Type B pancreatic cell (in vitro differentiated cells): ENCODE measurements at regions not wholly inside any gene's neighbourhood (a gene's known extent, or its start where the extent isn't known, plus 50 kb on each side); places are given as distances from the start of the nearest gene placed in this dataset.

Experiments
- DNase-seq: peaks from one replicate; pipeline ENCODE4 v3.0.0; 2021; ENCODE audit warnings: mixed read lengths; ENCODE audit not compliant: unreplicated experiment; ENCODE audit errors: extremely low spot score
- H3K27ac Mint-ChIP-seq: 2 replicates; pipeline ENCODE4 v1.8.0; 2021; ENCODE audit warnings: mild to moderate bottlenecking, mixed read lengths
- H3K27me3 Mint-ChIP-seq: 2 replicates; pipeline ENCODE4 v1.8.0; 2021; ENCODE audit warnings: mixed read lengths
- H3K36me3 Mint-ChIP-seq: 2 replicates; pipeline ENCODE4 v1.8.0; 2021; ENCODE audit warnings: mixed read lengths
- H3K4me1 Mint-ChIP-seq: one replicate; pipeline ENCODE4 v1.8.0; 2021; ENCODE audit warnings: mixed read lengths; ENCODE audit not compliant: unreplicated experiment
- H3K4me3 Mint-ChIP-seq: 2 replicates; pipeline ENCODE4 v1.8.0; 2021; ENCODE audit warnings: mild to moderate bottlenecking, mixed read lengths
- H3K9me3 Mint-ChIP-seq: 2 replicates; pipeline ENCODE4 v1.8.0; 2021; ENCODE audit warnings: mixed read lengths
- TF ChIP-seq, protein P1 (sequence below): fragments of 200-600 bp; sonication (generic); conservative IDR thresholded peaks from 2 replicates; pipeline ENCODE4 v1.5.0; 2021; ENCODE audit warnings: antibody characterized with exemption, mild to moderate bottlenecking

DNA sequence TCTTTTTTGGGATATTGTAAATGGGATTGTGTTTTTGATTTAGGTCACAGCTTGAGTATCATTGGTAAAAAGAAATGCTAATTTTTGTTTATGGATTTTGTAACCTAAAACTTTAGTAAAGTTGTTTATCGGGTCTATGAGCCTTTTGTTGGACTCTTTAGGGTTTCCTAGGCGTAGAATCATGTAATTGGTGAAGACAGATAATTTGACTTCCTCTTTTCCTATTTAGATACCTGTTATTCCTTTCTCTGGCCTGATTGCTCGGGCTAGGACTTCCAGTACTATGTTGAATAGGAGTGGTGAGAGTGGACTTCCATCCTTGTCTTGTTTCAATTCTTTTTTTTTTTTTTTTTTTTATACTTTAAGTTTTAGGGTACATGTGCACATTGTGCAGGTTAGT lies 149.0 kb downstream of the QPCT start:
- DNase-seq: no peak
- no peaks in the 10 kb centered on the region for H3K4me1 Mint-ChIP-seq
- no peak overlapping the region for H3K4me3 Mint-ChIP-seq
- H3K27ac Mint-ChIP-seq: no peak overlapping the region
- H3K36me3 Mint-ChIP-seq: no peaks in the 10 kb centered on the region
- H3K27me3 Mint-ChIP-seq: no peaks in the 10 kb centered on the region
- peaks cover 4% of the 10 kb centered on the region for H3K9me3 Mint-ChIP-seq
- TF ChIP-seq, protein P1, sequence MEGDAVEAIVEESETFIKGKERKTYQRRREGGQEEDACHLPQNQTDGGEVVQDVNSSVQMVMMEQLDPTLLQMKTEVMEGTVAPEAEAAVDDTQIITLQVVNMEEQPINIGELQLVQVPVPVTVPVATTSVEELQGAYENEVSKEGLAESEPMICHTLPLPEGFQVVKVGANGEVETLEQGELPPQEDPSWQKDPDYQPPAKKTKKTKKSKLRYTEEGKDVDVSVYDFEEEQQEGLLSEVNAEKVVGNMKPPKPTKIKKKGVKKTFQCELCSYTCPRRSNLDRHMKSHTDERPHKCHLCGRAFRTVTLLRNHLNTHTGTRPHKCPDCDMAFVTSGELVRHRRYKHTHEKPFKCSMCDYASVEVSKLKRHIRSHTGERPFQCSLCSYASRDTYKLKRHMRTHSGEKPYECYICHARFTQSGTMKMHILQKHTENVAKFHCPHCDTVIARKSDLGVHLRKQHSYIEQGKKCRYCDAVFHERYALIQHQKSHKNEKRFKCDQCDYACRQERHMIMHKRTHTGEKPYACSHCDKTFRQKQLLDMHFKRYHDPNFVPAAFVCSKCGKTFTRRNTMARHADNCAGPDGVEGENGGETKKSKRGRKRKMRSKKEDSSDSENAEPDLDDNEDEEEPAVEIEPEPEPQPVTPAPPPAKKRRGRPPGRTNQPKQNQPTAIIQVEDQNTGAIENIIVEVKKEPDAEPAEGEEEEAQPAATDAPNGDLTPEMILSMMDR: no peak

DNA sequence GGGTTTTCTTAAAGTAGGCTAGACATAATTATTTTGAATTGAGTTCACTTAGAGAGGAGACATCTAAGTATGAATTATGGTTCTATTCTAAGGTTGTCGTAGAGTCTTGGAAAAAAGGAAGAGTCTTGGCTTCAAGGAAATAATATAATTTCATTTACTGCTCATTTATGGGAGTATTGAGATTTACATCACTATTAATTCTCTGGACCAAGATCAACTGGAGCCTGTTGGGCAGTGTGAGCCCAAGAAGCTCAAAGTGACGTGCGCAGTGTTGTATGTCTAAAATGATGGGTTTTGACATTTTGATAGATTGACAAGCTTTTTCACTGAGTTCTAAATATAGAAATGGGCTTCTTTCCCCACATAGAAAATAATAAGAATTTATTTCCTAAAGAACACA lies 154.7 kb downstream of the QPCT start:
- Mint-ChIP-seq H3K4me3 (no peak overlapping the region), H3K9me3 (peaks cover 4% of the 10 kb centered on the region), H3K27me3 (no peaks in the 10 kb centered on the region), H3K36me3 (no peaks in the 10 kb centered on the region), H3K27ac (no peak overlapping the region), H3K4me1 (no peaks in the 10 kb centered on the region)
- DNase-seq: no peak
- TF ChIP-seq, protein P1: no peak

DNA sequence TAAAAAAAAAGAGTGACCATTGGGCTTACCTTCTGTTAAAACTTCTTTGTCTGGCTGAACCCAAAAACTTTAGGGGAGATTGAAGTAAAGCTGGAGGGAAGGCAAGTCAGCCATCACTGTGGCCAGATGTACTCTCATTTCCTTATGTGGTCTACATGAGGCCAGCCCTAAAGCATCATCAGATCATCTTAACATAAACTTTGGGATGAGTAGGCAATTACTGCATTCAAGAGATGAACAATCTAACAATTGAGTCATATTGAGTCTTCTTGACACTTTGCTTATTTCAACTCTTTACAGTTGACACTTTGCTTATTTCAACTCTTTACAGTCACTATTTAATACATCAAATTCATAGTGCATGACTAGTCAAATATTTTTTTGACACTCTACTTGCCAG lies 155.6 kb downstream of the QPCT start:
- Mint-ChIP-seq H3K4me1 (no peaks in the 10 kb centered on the region), H3K9me3 (peaks cover 3% of the 10 kb centered on the region), H3K36me3 (no peaks in the 10 kb centered on the region), H3K27me3 (no peaks in the 10 kb centered on the region), H3K27ac (no peak overlapping the region), H3K4me3 (no peak overlapping the region)
- TF ChIP-seq, protein P1: no peak
- DNase-seq: no peak

DNA sequence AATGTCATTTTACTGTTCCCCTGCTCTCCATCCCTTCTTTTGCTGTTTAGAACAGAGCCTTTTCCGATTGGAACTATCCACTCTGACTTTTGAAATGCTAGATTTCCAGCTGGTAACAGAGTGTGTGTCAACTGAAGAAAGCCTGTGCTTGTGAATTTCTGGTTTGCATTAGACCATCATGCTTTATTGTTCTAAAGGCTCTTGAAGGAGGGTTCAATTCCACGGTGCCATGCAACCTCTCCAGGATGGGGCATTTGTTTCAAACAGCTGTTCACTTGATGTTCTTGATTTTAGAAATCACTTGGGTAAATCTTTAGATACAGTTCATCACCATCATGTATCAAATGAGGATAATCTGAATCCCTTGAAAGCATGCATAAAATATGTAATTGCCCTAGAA lies 156.7 kb downstream of the QPCT start:
- peaks cover 6% of the 10 kb centered on the region for H3K4me1 Mint-ChIP-seq
- no peaks in the 10 kb centered on the region for H3K9me3 Mint-ChIP-seq
- no peak for DNase-seq
- no peaks in the 10 kb centered on the region for H3K36me3 Mint-ChIP-seq
- H3K4me3 Mint-ChIP-seq: no peak overlapping the region
- TF ChIP-seq, protein P1: no peak
- H3K27me3 Mint-ChIP-seq: no peaks in the 10 kb centered on the region
- H3K27ac Mint-ChIP-seq: no peak overlapping the region

DNA sequence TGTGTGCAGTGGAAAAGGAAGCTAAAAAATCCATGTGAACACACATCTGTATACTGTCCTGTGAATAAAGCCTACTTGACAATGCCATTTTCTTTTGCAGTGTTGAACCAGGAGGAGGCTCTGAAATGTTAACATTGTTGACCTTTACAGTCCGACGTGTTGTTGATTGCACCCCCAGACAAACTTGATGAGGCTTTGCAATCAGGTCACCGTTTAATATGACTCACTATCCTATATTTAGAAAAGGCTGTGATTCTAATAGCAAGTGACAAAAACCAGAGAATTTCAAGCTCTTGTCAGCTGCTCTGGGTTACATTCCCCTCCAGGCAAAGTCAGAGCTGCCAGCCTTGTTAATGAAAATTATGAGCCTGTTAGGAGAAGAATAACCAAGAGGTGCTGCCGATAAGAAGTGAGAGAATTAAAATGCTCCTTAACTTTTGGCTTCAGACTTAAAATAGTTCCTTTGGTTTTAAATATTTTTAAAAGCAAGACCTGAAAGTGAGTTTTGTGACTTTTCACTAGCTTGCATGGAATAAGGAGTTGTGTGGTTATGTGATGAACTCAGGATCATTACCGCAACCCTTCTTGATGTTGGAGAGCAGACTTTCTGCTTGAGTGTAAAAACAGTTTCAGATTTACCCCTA lies 162.1 kb downstream of the QPCT start:
- Mint-ChIP-seq H3K27ac (no peak overlapping the region), H3K4me1 (peaks cover 22% of the 10 kb centered on the region), H3K27me3 (no peaks in the 10 kb centered on the region), H3K9me3 (peaks cover 4% of the 10 kb centered on the region), H3K4me3 (no peak overlapping the region), H3K36me3 (no peaks in the 10 kb centered on the region)
- no peak for DNase-seq
- TF ChIP-seq, protein P1: no peak

DNA sequence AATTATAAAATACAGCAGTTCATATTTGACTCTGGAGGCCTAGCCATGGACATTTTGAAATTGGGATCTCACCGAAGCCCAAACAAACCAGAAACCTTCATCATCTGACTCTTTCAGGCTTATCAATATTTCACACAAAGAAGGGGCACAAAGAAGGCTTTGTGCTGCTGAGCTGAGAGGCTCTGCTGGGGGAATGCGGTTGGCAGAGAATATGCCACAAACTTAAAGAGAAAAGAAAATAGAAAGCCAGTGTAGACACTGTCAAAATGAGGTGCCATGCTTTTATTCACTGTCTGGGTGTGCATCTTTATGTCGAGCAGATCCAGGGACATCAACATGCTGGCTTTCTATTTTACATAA lies 162.6 kb downstream of the QPCT start:
- Mint-ChIP-seq H3K27me3 (no peaks in the 10 kb centered on the region), H3K4me3 (no peak overlapping the region)

More for the DNA sequence above, 162.6 kb downstream of the QPCT start:
- Mint-ChIP-seq H3K27ac (no peak overlapping the region), H3K4me1 (peaks cover 22% of the 10 kb centered on the region), H3K36me3 (no peaks in the 10 kb centered on the region), H3K9me3 (peaks cover 4% of the 10 kb centered on the region)
- no peak for DNase-seq
- TF ChIP-seq, protein P1: no peak
